ENCODE measurements at regions not wholly inside any gene's neighbourhood (a gene's known extent, or its start where the extent isn't known, plus 50 kb on each side); places are given as distances from the start of the nearest gene placed in this dataset.

- TF ChIP-seq CTCF (IDR thresholded peaks at IDR 0.05) (no peak), POLR2A (IDR thresholded peaks at IDR 0.05) (no peak)
Measured at GRCh38 chr11:71309181-71309580, 56.8 kb upstream of the SHANK2 start.
